ENCODE measurements at regions not wholly inside any gene's neighbourhood (a gene's known extent, or its start where the extent isn't known, plus 50 kb on each side); places are given as distances from the start of the nearest gene placed in this dataset.

DNA sequence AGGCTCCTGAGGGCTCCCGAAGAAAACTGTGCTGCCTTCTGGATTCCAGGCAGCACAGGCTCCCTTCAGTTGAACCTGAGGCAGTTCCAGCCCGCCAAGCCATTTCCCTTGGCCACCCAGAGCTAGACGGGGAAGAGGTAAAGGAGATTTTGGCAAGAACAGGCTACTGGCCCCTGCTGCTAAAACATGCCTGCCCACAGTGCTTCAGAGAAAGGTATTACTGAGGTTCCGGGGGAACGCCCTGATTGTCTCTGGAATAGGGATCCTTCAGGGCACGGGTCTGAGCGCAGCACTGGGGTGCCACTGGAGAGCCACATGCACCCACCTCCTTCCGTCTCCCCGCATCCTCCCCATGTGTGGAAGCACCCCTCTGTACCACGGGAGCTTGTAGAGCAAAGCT is 247.4 kb downstream of the BAMBI start:
- 70% methylated on average over 10 of the region's 10 CpGs for WGBS (ENCODE audit: insufficient coverage, low coverage, missing lambda C conversion rate)
- ATAC-seq, result no peak
- Histone ChIP-seq H3K4me3 (no peak overlapping the region), H4K20me1 (replicated peaks; ENCODE audit: control insufficient read depth, insufficient read depth, low read length) (no peaks in the 10 kb centered on the region), H3K27ac (ENCODE audit: extremely low read depth, low read depth, low read length) (no peak overlapping the region), H3K79me2 (ENCODE audit: control insufficient read depth, insufficient read depth, low read length) (no peaks in the 10 kb centered on the region), H3K36me3 (ENCODE audit: control insufficient read depth, insufficient read depth, low read length) (no peaks in the 10 kb centered on the region), H3K4me1 (replicated peaks in 1 of 2; ENCODE audit: control insufficient read depth in 2 of 2, insufficient read depth in 2 of 2, low read length in 2 of 2) (peaks cover 0 to 5% of the 10 kb centered on the region in 2 experiments; a peak in 1 of 5 replicates), H3K4me2 (ENCODE audit: insufficient read depth, low read length) (no peak overlapping the region), H3K9me1 (ENCODE audit: control insufficient read depth, insufficient read depth, low read length) (no peaks in the 10 kb centered on the region), H2AFZ (ENCODE audit: low read depth, low read length) (no peak overlapping the region), H3K9me3 (replicated peaks; ENCODE audit: control insufficient read depth, insufficient read depth, low read depth, low read length) (no peaks in the 10 kb centered on the region), H3K9ac (ENCODE audit: insufficient read depth in 1 of 2, low read depth in 2 of 2, low read length in 2 of 2) (no peak overlapping the region), H3K27me3 (ENCODE audit: control insufficient read depth in 2 of 2, insufficient read depth in 2 of 2, low read length in 2 of 2) (no peaks in the 10 kb centered on the region)
- no peak for FAIRE-seq
- in situ Hi-C loops (cut with MboI), result no loop called here
- POLR2A ChIA-PET, result interaction anchor here (1.4 kb wide), 1 partner anchor 15 kb away, joined by 3 read pairs; no protein-coding TSS in a partner anchor
- BruUV-seq (replicated peaks), result no TSS peak
- no peak for DNase-seq (ENCODE audit: extremely low read depth in 1 of 4, low spot score in 3 of 4)
- TF ChIP-seq, protein P1, sequence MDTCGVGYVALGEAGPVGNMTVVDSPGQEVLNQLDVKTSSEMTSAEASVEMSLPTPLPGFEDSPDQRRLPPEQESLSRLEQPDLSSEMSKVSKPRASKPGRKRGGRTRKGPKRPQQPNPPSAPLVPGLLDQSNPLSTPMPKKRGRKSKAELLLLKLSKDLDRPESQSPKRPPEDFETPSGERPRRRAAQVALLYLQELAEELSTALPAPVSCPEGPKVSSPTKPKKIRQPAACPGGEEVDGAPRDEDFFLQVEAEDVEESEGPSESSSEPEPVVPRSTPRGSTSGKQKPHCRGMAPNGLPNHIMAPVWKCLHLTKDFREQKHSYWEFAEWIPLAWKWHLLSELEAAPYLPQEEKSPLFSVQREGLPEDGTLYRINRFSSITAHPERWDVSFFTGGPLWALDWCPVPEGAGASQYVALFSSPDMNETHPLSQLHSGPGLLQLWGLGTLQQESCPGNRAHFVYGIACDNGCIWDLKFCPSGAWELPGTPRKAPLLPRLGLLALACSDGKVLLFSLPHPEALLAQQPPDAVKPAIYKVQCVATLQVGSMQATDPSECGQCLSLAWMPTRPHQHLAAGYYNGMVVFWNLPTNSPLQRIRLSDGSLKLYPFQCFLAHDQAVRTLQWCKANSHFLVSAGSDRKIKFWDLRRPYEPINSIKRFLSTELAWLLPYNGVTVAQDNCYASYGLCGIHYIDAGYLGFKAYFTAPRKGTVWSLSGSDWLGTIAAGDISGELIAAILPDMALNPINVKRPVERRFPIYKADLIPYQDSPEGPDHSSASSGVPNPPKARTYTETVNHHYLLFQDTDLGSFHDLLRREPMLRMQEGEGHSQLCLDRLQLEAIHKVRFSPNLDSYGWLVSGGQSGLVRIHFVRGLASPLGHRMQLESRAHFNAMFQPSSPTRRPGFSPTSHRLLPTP (IDR thresholded peaks at IDR 0.05; ENCODE audit: borderline replicate concordance, extremely low read depth, insufficient read length), result no peak
- TF ChIP-seq GABPB1 (CRISPR knock-in tag; IDR thresholded peaks at IDR 0.05) (no peak), CTBP1 (IDR thresholded peaks at IDR 0.05; ENCODE audit: borderline replicate concordance) (no peak)
- TF ChIP-seq, protein P2, sequence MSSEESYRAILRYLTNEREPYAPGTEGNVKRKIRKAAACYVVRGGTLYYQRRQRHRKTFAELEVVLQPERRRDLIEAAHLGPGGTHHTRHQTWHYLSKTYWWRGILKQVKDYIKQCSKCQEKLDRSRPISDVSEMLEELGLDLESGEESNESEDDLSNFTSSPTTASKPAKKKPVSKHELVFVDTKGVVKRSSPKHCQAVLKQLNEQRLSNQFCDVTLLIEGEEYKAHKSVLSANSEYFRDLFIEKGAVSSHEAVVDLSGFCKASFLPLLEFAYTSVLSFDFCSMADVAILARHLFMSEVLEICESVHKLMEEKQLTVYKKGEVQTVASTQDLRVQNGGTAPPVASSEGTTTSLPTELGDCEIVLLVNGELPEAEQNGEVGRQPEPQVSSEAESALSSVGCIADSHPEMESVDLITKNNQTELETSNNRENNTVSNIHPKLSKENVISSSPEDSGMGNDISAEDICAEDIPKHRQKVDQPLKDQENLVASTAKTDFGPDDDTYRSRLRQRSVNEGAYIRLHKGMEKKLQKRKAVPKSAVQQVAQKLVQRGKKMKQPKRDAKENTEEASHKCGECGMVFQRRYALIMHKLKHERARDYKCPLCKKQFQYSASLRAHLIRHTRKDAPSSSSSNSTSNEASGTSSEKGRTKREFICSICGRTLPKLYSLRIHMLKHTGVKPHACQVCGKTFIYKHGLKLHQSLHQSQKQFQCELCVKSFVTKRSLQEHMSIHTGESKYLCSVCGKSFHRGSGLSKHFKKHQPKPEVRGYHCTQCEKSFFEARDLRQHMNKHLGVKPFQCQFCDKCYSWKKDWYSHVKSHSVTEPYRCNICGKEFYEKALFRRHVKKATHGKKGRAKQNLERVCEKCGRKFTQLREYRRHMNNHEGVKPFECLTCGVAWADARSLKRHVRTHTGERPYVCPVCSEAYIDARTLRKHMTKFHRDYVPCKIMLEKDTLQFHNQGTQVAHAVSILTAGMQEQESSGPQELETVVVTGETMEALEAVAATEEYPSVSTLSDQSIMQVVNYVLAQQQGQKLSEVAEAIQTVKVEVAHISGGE (CRISPR knock-in tag; IDR thresholded peaks at IDR 0.05), result no peak
- CTCF ChIA-PET (ENCODE audit: low intra/inter-chr PET ratio), result no interaction called here
- intact Hi-C loops (cut with micrococcal nuclease), result no loop called here
